Activated CD4-positive, alpha-beta T cell treated with anti-CD3 and anti-CD28 coated beads for 36 hours (primary cell): ENCODE measurements at regions not wholly inside any gene's neighbourhood (a gene's known extent, or its start where the extent isn't known, plus 50 kb on each side); places are given as distances from the start of the nearest gene placed in this dataset.

Source experiments
- ATAC-seq: fragments of 200-7000 bp; cut with Tn5 transposase; one replicate; pipeline ENCODE4 v1.10.0; 2021; ENCODE audit warnings: mild to moderate bottlenecking, moderate library complexity
- CTCF ChIA-PET: fragments of 350-600 bp; sonication (Branson Sonifier 250); formaldehyde crosslinking; loops from one replicate; lab custom pipeline; 2021; ENCODE audit warnings: antibody characterized with exemption; lab: Charles Lee
- POLR2A ChIA-PET: fragments of 350-600 bp; sonication (Branson Sonifier 250); formaldehyde crosslinking; loops from one replicate; lab custom pipeline; 2021; ENCODE audit warnings: antibody characterized with exemption, inconsistent platforms; lab: Charles Lee
- DNase-seq: peaks from one replicate; pipeline ENCODE4 v3.0.0-alpha.2; 2020
- H3K27ac Mint-ChIP-seq: one replicate; pipeline ENCODE4 v1.8.0; 2021; ENCODE audit warnings: mixed read lengths
- H3K27me3 Mint-ChIP-seq: one replicate; pipeline ENCODE4 v1.8.0; 2021; ENCODE audit warnings: mixed read lengths
- H3K36me3 Mint-ChIP-seq: one replicate; pipeline ENCODE4 v1.8.0; 2021; ENCODE audit warnings: low read depth, mixed read lengths
- H3K4me1 Mint-ChIP-seq: one replicate; pipeline ENCODE4 v1.8.0; 2021; ENCODE audit warnings: mixed read lengths
- H3K4me3 Mint-ChIP-seq: one replicate; pipeline ENCODE4 v1.8.0; 2021; ENCODE audit warnings: mild to moderate bottlenecking, moderate library complexity, mixed read lengths
- H3K9me3 Mint-ChIP-seq: one replicate; pipeline ENCODE4 v1.8.0; 2021; ENCODE audit warnings: low read depth, mixed read lengths
- intact Hi-C, 2 experiments: fragments of 100-400 bp; cut with DNase I in 1 of 2; cut with micrococcal nuclease in 1 of 2; formaldehyde crosslinking; loops; one replicate each; pipeline versions ENCODE4 v1.14.2 to v1.15.1; 2022 to 2024; cut with DNase I, micrococcal nuclease

GRCh38 chr12:77777274-77777673 is 53.4 kb upstream of the NAV3 start:
- no peaks in the 10 kb centered on the region for H3K36me3 Mint-ChIP-seq
- DNase-seq = no peak
- no peaks in the 10 kb centered on the region for H3K4me1 Mint-ChIP-seq
- H3K27me3 Mint-ChIP-seq = no peaks in the 10 kb centered on the region
- H3K27ac Mint-ChIP-seq = no peak overlapping the region
- H3K9me3 Mint-ChIP-seq = peaks cover 4% of the 10 kb centered on the region
- H3K4me3 Mint-ChIP-seq = no peak overlapping the region
- no peak for ATAC-seq
- intact Hi-C loops = no loop called here
- CTCF ChIA-PET = no interaction called here
- POLR2A ChIA-PET = no interaction called here

DNA sequence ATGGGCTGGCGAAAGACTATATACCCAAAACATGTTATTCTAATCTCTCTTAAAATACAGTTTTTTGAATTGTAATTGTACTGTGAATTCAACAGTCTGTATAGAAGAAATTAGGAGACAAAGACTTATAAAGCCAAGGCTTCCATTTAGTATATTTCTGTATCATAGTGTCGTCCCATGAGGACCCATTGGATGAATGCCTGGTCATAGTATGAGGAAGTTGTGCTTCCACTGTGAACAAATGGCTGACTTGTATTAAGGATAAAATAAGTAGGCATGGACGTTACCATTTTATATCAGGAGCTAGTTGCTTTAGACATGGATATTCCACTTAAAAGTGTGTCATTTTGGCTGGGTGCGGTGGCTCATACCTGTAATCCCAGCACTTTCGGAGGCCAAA is 55.9 kb upstream of the NAV3 start:
- ChIA-PET POLR2A (no interaction called here), CTCF (no interaction called here)
- no peaks in the 10 kb centered on the region for H3K36me3 Mint-ChIP-seq
- ATAC-seq (no peak), DNase-seq (no peak)
- no peak overlapping the region for H3K4me3 Mint-ChIP-seq
- H3K4me1 Mint-ChIP-seq = no peaks in the 10 kb centered on the region
- no peak overlapping the region for H3K27ac Mint-ChIP-seq
- H3K9me3 Mint-ChIP-seq = peaks cover 8% of the 10 kb centered on the region
- intact Hi-C loops = no loop called here
- no peaks in the 10 kb centered on the region for H3K27me3 Mint-ChIP-seq

GRCh38 chr12:77772676-77773298 is 57.9 kb upstream of the NAV3 start:
- POLR2A ChIA-PET = no interaction called here
- no peaks in the 10 kb centered on the region for H3K4me1 Mint-ChIP-seq
- H3K36me3 Mint-ChIP-seq = no peaks in the 10 kb centered on the region
- no peak overlapping the region for H3K4me3 Mint-ChIP-seq
- ATAC-seq = no peak
- H3K27me3 Mint-ChIP-seq = no peaks in the 10 kb centered on the region
- no peak for DNase-seq
- intact Hi-C loops = no loop called here
- no peak overlapping the region for H3K27ac Mint-ChIP-seq
- H3K9me3 Mint-ChIP-seq = peaks cover 10% of the 10 kb centered on the region
- CTCF ChIA-PET = no interaction called here

DNA sequence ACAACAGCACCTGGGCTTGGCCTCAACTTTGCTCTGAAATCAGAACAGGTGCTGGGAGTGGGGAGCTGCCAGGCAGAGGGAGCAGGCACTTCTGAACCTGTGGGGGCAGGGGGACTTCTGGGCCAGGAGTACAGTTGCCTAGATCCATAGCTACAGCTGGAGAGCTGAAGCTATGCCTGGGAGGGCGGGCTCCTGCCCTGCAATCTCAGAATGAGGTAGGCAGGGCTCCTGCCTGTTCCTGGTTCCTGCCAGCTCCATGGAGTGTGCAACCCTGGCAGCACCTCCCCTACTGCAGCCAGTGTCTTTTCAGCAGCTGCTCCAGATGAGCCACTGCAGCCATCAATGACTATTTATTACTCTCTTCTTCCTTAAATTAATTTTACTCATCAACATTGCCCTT is 62.1 kb upstream of the NAV3 start:
- ATAC-seq = no peak
- ChIA-PET CTCF (no interaction called here), POLR2A (no interaction called here)
- Mint-ChIP-seq H3K4me3 (no peak overlapping the region), H3K27me3 (no peaks in the 10 kb centered on the region), H3K27ac (no peak overlapping the region), H3K9me3 (peaks cover 6% of the 10 kb centered on the region), H3K4me1 (no peaks in the 10 kb centered on the region), H3K36me3 (no peaks in the 10 kb centered on the region)
- no peak for DNase-seq
- intact Hi-C loops = no loop called here

- Mint-ChIP-seq H3K9me3 (peaks cover 6% of the 10 kb centered on the region), H3K27me3 (no peaks in the 10 kb centered on the region), H3K27ac (no peak overlapping the region), H3K4me1 (no peaks in the 10 kb centered on the region), H3K4me3 (no peak overlapping the region), H3K36me3 (no peaks in the 10 kb centered on the region)
- no peak for ATAC-seq
- no peak for DNase-seq
- intact Hi-C loops = no loop called here
- ChIA-PET CTCF (no interaction called here), POLR2A (no interaction called here)
These were observed 62.8 kb upstream of the NAV3 start for GRCh38 chr12:77767756-77768343.

DNA sequence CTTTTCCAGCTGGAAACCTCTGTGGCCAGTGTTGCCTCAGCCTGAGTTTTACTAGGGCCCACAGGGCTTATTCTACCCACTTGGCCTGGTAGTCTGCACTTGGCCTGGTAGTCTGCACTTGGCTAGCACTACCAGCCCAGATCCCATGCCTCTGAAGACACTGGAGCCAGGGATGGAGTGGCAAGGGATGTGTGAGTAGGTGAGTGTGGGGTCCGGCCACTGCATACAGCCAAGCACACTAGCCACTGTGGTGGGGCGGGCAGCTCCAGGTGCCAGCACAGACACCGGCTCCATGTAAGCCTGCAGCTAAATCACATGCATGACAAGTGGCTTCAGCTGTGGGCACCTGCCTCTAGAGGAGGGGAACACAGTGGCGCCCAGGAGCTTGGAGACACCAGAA is 63.4 kb upstream of the NAV3 start:
- no peak overlapping the region for H3K4me3 Mint-ChIP-seq
- no peaks in the 10 kb centered on the region for H3K27me3 Mint-ChIP-seq
- H3K27ac Mint-ChIP-seq = no peak overlapping the region
- intact Hi-C loops = no loop called here
- POLR2A ChIA-PET = no interaction called here
- DNase-seq (no peak), ATAC-seq (no peak)
- H3K9me3 Mint-ChIP-seq = peaks cover 6% of the 10 kb centered on the region
- CTCF ChIA-PET = no interaction called here
- no peaks in the 10 kb centered on the region for H3K4me1 Mint-ChIP-seq
- no peaks in the 10 kb centered on the region for H3K36me3 Mint-ChIP-seq

DNA sequence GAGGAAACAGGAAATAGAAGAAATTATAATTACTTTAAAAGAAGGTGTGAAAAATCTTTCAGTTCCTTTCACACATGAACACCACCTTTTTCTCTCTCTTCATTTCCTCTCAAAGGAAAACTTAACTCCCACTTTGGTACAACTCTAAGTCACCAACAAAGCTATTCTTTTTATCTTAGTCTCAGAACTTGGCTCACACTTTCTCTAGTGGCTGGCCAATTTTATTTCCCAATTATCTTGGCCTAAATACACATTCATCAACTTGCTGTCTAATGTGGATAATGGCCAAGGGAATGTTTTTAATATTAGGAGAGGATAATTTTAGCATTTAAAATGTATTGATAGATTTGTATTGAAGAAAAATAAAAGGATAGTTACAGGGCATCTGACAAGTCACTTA is 64.5 kb upstream of the NAV3 start:
- no peaks in the 10 kb centered on the region for H3K27me3 Mint-ChIP-seq
- H3K36me3 Mint-ChIP-seq = no peaks in the 10 kb centered on the region
- DNase-seq = no peak
- intact Hi-C loops = no loop called here
- H3K9me3 Mint-ChIP-seq = peaks cover 6% of the 10 kb centered on the region
- ATAC-seq = no peak
- H3K4me3 Mint-ChIP-seq = no peak overlapping the region
- CTCF ChIA-PET = no interaction called here
- POLR2A ChIA-PET = no interaction called here
- H3K4me1 Mint-ChIP-seq = no peaks in the 10 kb centered on the region
- H3K27ac Mint-ChIP-seq = no peak overlapping the region

DNA sequence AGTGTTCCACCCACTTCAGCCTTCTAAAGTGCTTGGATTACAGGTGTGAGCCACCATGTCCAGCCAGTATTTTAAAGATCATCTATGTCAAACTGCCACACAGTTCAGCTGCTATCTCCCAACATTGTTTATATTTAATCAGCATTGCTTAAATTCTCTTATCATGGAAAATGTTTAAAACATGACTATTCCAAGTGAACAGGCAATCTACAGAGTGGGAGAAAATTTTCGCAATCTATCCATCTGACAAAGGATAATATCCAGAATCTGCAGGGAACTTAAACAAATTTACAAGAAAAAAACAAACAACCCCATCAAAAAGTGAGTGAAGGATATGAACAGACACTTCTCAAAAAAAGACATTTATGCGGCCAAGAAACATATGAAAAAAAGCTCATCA is 69.4 kb upstream of the NAV3 start:
- Mint-ChIP-seq H3K4me1 (no peaks in the 10 kb centered on the region), H3K4me3 (no peak overlapping the region), H3K9me3 (no peaks in the 10 kb centered on the region), H3K36me3 (no peaks in the 10 kb centered on the region), H3K27me3 (no peaks in the 10 kb centered on the region), H3K27ac (no peak overlapping the region)
- ChIA-PET CTCF (no interaction called here), POLR2A (no interaction called here)
- no peak for ATAC-seq
- intact Hi-C loops = no loop called here
- no peak for DNase-seq

DNA sequence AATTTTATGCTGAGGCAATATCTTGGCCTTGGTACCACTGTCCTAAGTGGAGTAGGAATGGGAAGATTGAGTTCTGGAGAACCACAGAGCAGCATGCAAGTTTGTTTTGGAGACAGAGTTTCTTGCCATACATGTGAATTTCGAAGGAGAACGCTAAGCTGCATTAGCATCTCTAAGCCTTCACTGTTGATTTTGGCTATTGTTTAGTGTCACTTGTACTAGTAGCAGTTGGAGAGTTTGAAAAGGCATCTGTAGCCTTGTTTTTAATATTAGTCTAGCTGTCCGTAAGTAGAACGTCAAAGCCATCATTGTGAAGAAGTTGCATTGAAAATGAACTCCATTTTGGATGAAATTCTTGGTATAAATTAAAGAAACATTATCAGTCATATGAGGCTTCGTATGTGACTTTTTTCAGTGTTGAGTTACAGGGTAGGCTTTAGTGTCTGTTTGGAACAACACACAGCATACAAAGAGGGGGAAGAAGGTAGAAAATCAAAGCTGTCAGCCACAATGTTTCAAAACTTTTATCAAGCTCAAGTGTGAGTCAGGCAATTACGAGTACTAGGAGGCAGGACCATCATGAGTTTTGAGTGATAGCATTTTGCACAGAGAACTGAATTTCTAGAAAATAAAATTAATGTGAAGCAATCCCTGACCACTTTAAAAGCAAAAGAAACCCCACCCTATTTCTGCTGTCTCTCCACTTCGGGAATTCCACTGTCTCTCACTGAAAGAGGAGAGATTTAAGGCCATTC is 70.2 kb upstream of the NAV3 start:
- Mint-ChIP-seq H3K9me3 (no peaks in the 10 kb centered on the region), H3K27me3 (no peaks in the 10 kb centered on the region), H3K27ac (no peak overlapping the region), H3K36me3 (no peaks in the 10 kb centered on the region), H3K4me3 (no peak overlapping the region), H3K4me1 (no peaks in the 10 kb centered on the region)
- ChIA-PET POLR2A (no interaction called here), CTCF (no interaction called here)
- DNase-seq (no peak), ATAC-seq (no peak)
- intact Hi-C loops = no loop called here

GRCh38 chr12:77754086-77754485 is 76.6 kb upstream of the NAV3 start:
- Mint-ChIP-seq H3K27me3 (no peaks in the 10 kb centered on the region), H3K36me3 (no peaks in the 10 kb centered on the region), H3K4me1 (no peaks in the 10 kb centered on the region), H3K4me3 (no peak overlapping the region), H3K27ac (no peak overlapping the region), H3K9me3 (peaks cover 2% of the 10 kb centered on the region)
- ChIA-PET POLR2A (no interaction called here), CTCF (no interaction called here)
- intact Hi-C loops = no loop called here
- DNase-seq (no peak), ATAC-seq (no peak)

GRCh38 chr12:77751939-77752338 is 78.8 kb upstream of the NAV3 start:
- intact Hi-C loops = no loop called here
- ATAC-seq (no peak), DNase-seq (no peak)
- Mint-ChIP-seq H3K4me1 (no peaks in the 10 kb centered on the region), H3K4me3 (no peak overlapping the region), H3K9me3 (peaks cover 2% of the 10 kb centered on the region), H3K27ac (no peak overlapping the region), H3K36me3 (no peaks in the 10 kb centered on the region), H3K27me3 (no peaks in the 10 kb centered on the region)
- POLR2A ChIA-PET = no interaction called here
- CTCF ChIA-PET = no interaction called here

- ATAC-seq (no peak), DNase-seq (no peak)
- no peak overlapping the region for H3K27ac Mint-ChIP-seq
- intact Hi-C loops = no loop called here
- ChIA-PET CTCF (no interaction called here), POLR2A (no interaction called here)
- H3K4me1 Mint-ChIP-seq = no peaks in the 10 kb centered on the region
- H3K36me3 Mint-ChIP-seq = no peaks in the 10 kb centered on the region
- H3K9me3 Mint-ChIP-seq = no peaks in the 10 kb centered on the region
- H3K4me3 Mint-ChIP-seq = no peak overlapping the region
- H3K27me3 Mint-ChIP-seq = no peaks in the 10 kb centered on the region
These were observed 84.6 kb upstream of the NAV3 start for GRCh38 chr12:77746096-77746495.
